CD4-positive, alpha-beta memory T cell (primary cell): ENCODE measurements at regions not wholly inside any gene's neighbourhood (a gene's known extent, or its start where the extent isn't known, plus 50 kb on each side); places are given as distances from the start of the nearest gene placed in this dataset.
A peak's percentile ranks its signal among the peaks of the same experiment; 100 is the strongest.

Experiments
- CTCF ChIA-PET: fragments of 350-600 bp; sonication (Branson Sonifier 250); formaldehyde crosslinking; loops from one replicate; lab custom pipeline; 2021; ENCODE audit warnings: inconsistent platforms; ENCODE audit not compliant: partially characterized antibody; lab: Charles Lee
- POLR2A ChIA-PET: fragments of 350-600 bp; sonication (Branson Sonifier 250); formaldehyde crosslinking; loops from one replicate; lab custom pipeline; 2021; ENCODE audit not compliant: partially characterized antibody; lab: Charles Lee
- DNase-seq, 5 donors: peaks; one replicate each; pipeline versions ENCODE4 v3.0.0 to v3.0.0-alpha.2; 2020 to 2022; ENCODE audit warnings: mixed read lengths in 1 of 5
- H3K27ac ChIP-seq: one replicate; pipeline ENCODE4 v1.7.0; 2013; ENCODE audit warnings: low read depth, low read length
- H3K27me3 ChIP-seq: 2 replicates; pipeline ENCODE4 v1.7.0; 2013; ENCODE audit warnings: mild to moderate bottlenecking, low read length, moderate library complexity; ENCODE audit not compliant: insufficient read depth
- H3K36me3 ChIP-seq: 2 replicates; pipeline ENCODE4 v1.7.0; 2013; ENCODE audit warnings: mild to moderate bottlenecking, low read length, moderate library complexity; ENCODE audit not compliant: insufficient read depth
- H3K4me1 ChIP-seq: 2 replicates; pipeline ENCODE4 v1.7.0; 2013; ENCODE audit warnings: mild to moderate bottlenecking, low read length, moderate library complexity; ENCODE audit not compliant: insufficient read depth
- H3K4me3 ChIP-seq, 2 donors: one replicate each; pipeline ENCODE4 v1.7.0; 2013; ENCODE audit warnings: low read length in 2 of 2, mild to moderate bottlenecking in 1 of 2
- H3K9me3 ChIP-seq, 2 donors: one replicate each; pipeline ENCODE4 v1.7.0; 2013; ENCODE audit warnings: low read length in 2 of 2, control low read depth in 1 of 2; ENCODE audit not compliant: control insufficient read depth in 1 of 2
- H3K27ac Mint-ChIP-seq, 7 donors: one replicate each; pipeline ENCODE4 v1.8.0; 2020 to 2021; ENCODE audit warnings: mixed read lengths in 7 of 7, mild to moderate bottlenecking in 6 of 7, inconsistent platforms in 3 of 7, moderate library complexity in 3 of 7
- H3K27me3 Mint-ChIP-seq, 2 donors: one replicate each; pipeline ENCODE4 v1.8.0; 2020 to 2021; ENCODE audit warnings: mixed read lengths in 2 of 2
- H3K36me3 Mint-ChIP-seq, 2 donors: one replicate each; pipeline ENCODE4 v1.8.0; 2020 to 2021; ENCODE audit warnings: mixed read lengths in 2 of 2, inconsistent platforms in 1 of 2, mild to moderate bottlenecking in 1 of 2
- H3K4me1 Mint-ChIP-seq, 4 donors: one replicate each; pipeline ENCODE4 v1.8.0; 2020 to 2021; ENCODE audit warnings: mixed read lengths in 4 of 4, mild to moderate bottlenecking in 1 of 4
- H3K4me3 Mint-ChIP-seq, 8 donors: one replicate each; pipeline ENCODE4 v1.8.0; 2020 to 2021; ENCODE audit warnings: mixed read lengths in 8 of 8, mild to moderate bottlenecking in 7 of 8, moderate library complexity in 6 of 8, inconsistent platforms in 3 of 8
- H3K9me3 Mint-ChIP-seq, 8 donors: one replicate each; pipeline ENCODE4 v1.8.0; 2020 to 2021; ENCODE audit warnings: mixed read lengths in 8 of 8, mild to moderate bottlenecking in 5 of 8, inconsistent platforms in 3 of 8, moderate library complexity in 1 of 8
- intact Hi-C: fragments of 100-400 bp; cut with micrococcal nuclease; formaldehyde crosslinking; loops from one replicate; pipeline ENCODE4 v1.15.1; 2023

DNA sequence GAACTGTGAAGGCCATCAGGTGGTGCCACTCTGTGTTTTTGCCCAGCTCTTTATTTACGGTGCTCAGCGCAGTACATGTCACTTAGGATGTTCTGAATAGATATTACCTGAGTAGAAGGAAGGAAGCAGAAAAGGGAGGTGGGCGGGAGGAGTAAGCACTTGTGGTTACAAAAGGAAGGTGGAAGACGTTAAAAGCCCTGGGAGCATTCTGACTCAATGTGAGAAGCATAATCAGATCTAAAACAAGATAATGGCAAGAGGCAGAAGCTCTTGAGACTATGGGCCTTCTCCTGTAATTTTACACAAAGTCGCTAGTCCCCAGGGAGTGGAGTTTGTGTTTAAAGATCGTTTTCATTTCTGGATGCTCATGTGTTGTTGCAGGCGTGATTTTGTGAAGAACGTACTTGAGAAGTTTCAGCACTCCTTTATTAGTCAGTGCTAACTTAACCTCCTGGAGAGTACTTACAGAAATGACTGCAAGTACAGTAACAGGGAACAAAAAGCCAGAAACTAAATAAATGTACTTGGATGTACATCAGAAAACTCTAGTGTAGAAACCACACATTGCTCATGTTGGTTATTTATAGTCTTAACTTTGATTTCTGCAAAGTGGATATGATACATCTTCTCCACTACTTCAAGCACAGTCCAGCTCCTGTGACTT, 1523.5 kb downstream of the AACS start:
- POLR2A ChIA-PET = no interaction called here
- H3K36me3 ChIP-seq = no peaks in the 10 kb centered on the region
- Mint-ChIP-seq H3K36me3 (no peaks in the 10 kb centered on the region), H3K27me3 (no peaks in the 10 kb centered on the region), H3K4me3 (peak overlapping the region; percentile 1 to 75 (median 35)), H3K9me3 (peaks cover 0 to 2% (median 0%) of the 10 kb centered on the region in 8 donors), H3K4me1 (peaks cover 13 to 30% (median 19%) of the 10 kb centered on the region in 4 donors), H3K27ac (peak overlapping the region; percentile 10 to 83 (median 46))
- no peak overlapping the region for H3K4me3 ChIP-seq
- CTCF ChIA-PET = no interaction called here
- intact Hi-C loops = no loop called here
- no peak overlapping the region for H3K27ac ChIP-seq
- H3K4me1 ChIP-seq = peaks cover 19% of the 10 kb centered on the region
- no peaks in the 10 kb centered on the region for H3K27me3 ChIP-seq
- peak in 4 of 5 donors; percentile 5 to 33 (median 10) for DNase-seq
- peaks cover 0 to 3% of the 10 kb centered on the region in 2 donors for H3K9me3 ChIP-seq

DNA sequence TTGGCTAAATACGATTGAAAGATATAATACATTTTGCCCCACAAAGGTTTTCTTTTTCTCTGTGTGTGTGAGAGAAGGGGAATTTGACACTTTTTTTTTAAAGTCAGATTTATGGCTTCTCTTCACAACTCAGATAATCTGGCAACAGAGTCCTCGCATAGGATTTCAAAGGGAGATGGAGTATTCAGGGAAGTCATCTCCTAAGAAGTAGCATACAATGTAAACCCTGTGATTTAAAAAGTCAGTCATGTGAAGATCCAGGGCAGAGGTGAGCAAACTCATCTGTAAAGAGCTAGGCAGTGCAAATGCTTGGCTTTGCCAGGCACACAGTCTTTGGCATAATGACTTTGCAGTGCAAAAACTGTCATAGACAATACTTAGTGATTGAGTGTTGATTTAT, 1526.3 kb downstream of the AACS start:
- H3K4me1 Mint-ChIP-seq = peaks cover 13 to 30% (median 19%) of the 10 kb centered on the region in 4 donors

DNA sequence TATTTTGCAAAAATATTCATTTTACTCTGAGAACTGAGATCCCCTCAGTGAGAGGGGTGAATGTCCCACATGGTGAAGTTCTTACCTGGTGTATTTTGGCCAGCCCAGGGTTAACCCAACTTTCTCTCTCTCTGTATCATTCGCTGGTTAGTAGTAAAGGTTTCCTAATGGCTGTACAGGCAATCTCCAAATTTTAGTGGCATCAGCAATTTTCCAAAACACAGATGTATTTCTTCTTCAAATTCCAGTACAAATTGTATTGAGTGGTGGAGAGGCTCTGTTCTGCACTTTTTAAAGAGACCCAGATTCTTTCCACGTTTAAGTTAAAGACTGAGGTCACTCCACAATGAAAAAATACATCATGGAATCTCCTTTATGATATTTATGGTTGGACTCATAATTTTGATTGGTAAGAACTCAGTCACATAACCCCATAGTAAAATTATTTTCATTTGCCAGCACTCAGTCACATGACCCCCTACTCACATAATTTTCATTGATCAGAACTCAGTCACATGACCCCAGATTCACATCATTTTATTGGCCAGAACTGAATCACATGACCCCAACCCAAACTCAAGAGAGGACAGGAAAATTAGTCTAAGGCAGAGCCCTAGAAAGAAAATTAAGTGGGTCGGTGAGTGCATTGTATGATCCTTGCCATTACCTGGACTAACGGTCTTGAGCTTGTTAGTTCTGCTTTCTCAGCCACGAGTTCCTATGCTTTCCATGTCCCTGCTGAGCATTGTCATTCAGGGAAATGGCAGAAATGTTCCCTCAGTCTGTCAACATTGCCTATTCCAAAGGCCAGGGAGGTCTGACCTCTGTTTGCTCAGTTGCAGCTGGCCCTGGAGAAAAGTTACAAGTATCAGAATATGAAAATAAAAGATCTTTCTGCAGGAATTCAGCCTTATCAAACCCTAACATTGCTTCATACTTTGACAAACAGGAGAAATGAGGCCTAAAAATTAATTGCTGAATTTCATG, 1536.2 kb downstream of the AACS start:
- no peak overlapping the region for H3K4me3 ChIP-seq
- no peaks in the 10 kb centered on the region for H3K27me3 ChIP-seq
- peaks cover 0 to 4% (median 0%) of the 10 kb centered on the region in 8 donors for H3K9me3 Mint-ChIP-seq
- H3K27ac Mint-ChIP-seq = no peak overlapping the region
- intact Hi-C loops = no loop called here
- H3K4me1 Mint-ChIP-seq = no peaks in the 10 kb centered on the region
- H3K27me3 Mint-ChIP-seq = no peaks in the 10 kb centered on the region
- CTCF ChIA-PET = no interaction called here
- H3K36me3 Mint-ChIP-seq = no peaks in the 10 kb centered on the region
- H3K4me3 Mint-ChIP-seq = no peak overlapping the region
- no peaks in the 10 kb centered on the region for H3K36me3 ChIP-seq
- H3K27ac ChIP-seq = no peak overlapping the region
- no peaks in the 10 kb centered on the region for H3K4me1 ChIP-seq
- no peaks in the 10 kb centered on the region for H3K9me3 ChIP-seq
- DNase-seq = no peak
- POLR2A ChIA-PET = no interaction called here

More for the DNA sequence above, 1526.3 kb downstream of the AACS start:
- ChIA-PET POLR2A (no interaction called here), CTCF (no interaction called here)
- DNase-seq = no peak
- no peaks in the 10 kb centered on the region for H3K36me3 Mint-ChIP-seq
- no peaks in the 10 kb centered on the region for H3K27me3 Mint-ChIP-seq
- H3K27ac Mint-ChIP-seq = no peak overlapping the region
- H3K4me3 Mint-ChIP-seq = no peak overlapping the region
- H3K9me3 Mint-ChIP-seq = peaks cover 0 to 2% (median 0%) of the 10 kb centered on the region in 8 donors
- H3K27ac ChIP-seq = no peak overlapping the region
- no peaks in the 10 kb centered on the region for H3K27me3 ChIP-seq
- H3K9me3 ChIP-seq = peaks cover 0 to 3% of the 10 kb centered on the region in 2 donors
- no peaks in the 10 kb centered on the region for H3K36me3 ChIP-seq
- H3K4me1 ChIP-seq = peaks cover 19% of the 10 kb centered on the region
- intact Hi-C loops = no loop called here
- H3K4me3 ChIP-seq = no peak overlapping the region

DNA sequence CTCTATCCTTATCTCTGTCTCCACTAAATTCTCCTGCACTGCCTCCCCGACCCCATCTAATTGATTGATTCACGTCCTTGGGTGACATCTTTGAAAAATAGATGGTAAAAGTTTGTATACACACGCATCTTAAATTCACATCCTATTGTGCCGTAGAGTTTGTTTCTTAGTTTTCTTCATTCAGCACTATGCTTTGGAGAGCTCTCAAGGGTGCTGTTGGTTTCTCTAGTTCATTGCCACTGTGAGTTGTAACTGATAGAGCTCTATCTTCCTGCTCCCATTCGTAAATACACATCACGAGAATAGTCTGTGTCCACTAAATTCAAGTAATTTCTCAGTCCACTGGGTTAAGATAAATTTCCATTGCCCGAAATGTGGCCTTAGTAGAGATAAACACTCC, 1537.4 kb downstream of the AACS start:
- Histone ChIP-seq H3K9me3 (no peaks in the 10 kb centered on the region), H3K27ac (no peak overlapping the region), H3K27me3 (no peaks in the 10 kb centered on the region), H3K36me3 (no peaks in the 10 kb centered on the region), H3K4me3 (no peak overlapping the region), H3K4me1 (no peaks in the 10 kb centered on the region)
- intact Hi-C loops = no loop called here
- H3K9me3 Mint-ChIP-seq = peaks cover 0 to 4% (median 0%) of the 10 kb centered on the region in 8 donors
- ChIA-PET POLR2A (no interaction called here), CTCF (no interaction called here)
- no peak overlapping the region for H3K27ac Mint-ChIP-seq
- no peak for DNase-seq
- H3K36me3 Mint-ChIP-seq = no peaks in the 10 kb centered on the region
- no peaks in the 10 kb centered on the region for H3K27me3 Mint-ChIP-seq
- peaks cover 0 to 2% (median under 1%) of the 10 kb centered on the region in 4 donors for H3K4me1 Mint-ChIP-seq
- no peak overlapping the region for H3K4me3 Mint-ChIP-seq

DNA sequence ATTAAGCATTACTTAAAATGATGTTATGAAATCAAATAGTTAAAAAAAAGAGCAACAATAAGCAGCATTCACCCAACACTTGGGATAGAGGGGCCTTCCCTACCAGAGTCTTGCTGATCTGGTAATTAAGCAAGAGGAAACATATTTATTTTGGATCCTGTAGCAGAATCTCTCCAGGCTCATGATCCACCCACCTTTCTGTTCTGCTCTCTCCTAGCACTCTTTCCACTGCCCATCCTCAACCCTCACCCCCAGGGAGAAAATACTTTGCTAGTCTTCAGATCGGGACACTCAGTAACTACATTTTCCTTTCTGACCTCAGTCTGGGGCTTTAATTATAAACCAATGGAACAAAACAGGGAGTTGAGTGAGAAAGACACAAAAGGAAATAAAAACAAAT, 1541.9 kb downstream of the AACS start:
- intact Hi-C loops = no loop called here
- ChIA-PET POLR2A (no interaction called here), CTCF (no interaction called here)
- H3K9me3 ChIP-seq = peaks cover 0 to 5% of the 10 kb centered on the region in 2 donors
- no peak overlapping the region for H3K4me3 ChIP-seq
- H3K27ac ChIP-seq = no peak overlapping the region
- Mint-ChIP-seq H3K4me3 (peak overlapping the region in 1 of 8 donors; percentile 8), H3K27me3 (no peaks in the 10 kb centered on the region), H3K27ac (peak overlapping the region in 1 of 7 donors; percentile 38), H3K9me3 (peaks cover 0 to 20% (median 12%) of the 10 kb centered on the region in 8 donors), H3K4me1 (peaks cover 3 to 24% (median 9%) of the 10 kb centered on the region in 4 donors), H3K36me3 (peaks cover 0 to 4% of the 10 kb centered on the region in 2 donors)
- peaks cover 4% of the 10 kb centered on the region for H3K4me1 ChIP-seq
- no peaks in the 10 kb centered on the region for H3K36me3 ChIP-seq
- no peak for DNase-seq
- H3K27me3 ChIP-seq = no peaks in the 10 kb centered on the region

DNA sequence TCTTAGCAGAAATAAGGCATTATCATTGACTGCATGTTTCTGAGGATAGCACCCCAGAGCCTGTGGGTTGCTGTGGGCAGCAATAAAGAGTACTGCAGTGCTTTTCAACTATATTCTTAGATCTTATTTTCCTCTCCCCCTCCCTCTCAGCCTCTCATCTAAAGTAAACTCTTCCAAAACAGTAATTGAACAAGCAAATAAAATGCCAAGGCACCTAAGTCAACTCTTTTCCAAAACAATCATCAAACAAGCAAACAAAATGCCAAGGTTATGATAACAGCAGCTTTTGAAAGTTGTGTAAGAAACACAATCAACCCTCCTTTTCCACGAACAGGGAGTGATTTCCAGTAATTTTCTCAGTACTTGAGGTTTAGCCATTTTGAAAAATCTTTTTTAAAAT, 1542.6 kb downstream of the AACS start:
- no peaks in the 10 kb centered on the region for H3K27me3 Mint-ChIP-seq
- no peak overlapping the region for H3K27ac Mint-ChIP-seq
- H3K9me3 Mint-ChIP-seq = peaks cover 0 to 27% (median 16%) of the 10 kb centered on the region in 8 donors
- intact Hi-C loops = no loop called here
- no peak for DNase-seq
- H3K27ac ChIP-seq = no peak overlapping the region
- H3K36me3 ChIP-seq = no peaks in the 10 kb centered on the region
- ChIA-PET POLR2A (no interaction called here), CTCF (no interaction called here)
- H3K36me3 Mint-ChIP-seq = peaks cover 0 to 4% of the 10 kb centered on the region in 2 donors
- no peak overlapping the region for H3K4me3 ChIP-seq
- H3K27me3 ChIP-seq = no peaks in the 10 kb centered on the region
- H3K4me1 Mint-ChIP-seq = peaks cover 3 to 24% (median 9%) of the 10 kb centered on the region in 4 donors
- no peak overlapping the region for H3K4me3 Mint-ChIP-seq
- peaks cover 4% of the 10 kb centered on the region for H3K4me1 ChIP-seq
- peaks cover 0 to 5% of the 10 kb centered on the region in 2 donors for H3K9me3 ChIP-seq

DNA sequence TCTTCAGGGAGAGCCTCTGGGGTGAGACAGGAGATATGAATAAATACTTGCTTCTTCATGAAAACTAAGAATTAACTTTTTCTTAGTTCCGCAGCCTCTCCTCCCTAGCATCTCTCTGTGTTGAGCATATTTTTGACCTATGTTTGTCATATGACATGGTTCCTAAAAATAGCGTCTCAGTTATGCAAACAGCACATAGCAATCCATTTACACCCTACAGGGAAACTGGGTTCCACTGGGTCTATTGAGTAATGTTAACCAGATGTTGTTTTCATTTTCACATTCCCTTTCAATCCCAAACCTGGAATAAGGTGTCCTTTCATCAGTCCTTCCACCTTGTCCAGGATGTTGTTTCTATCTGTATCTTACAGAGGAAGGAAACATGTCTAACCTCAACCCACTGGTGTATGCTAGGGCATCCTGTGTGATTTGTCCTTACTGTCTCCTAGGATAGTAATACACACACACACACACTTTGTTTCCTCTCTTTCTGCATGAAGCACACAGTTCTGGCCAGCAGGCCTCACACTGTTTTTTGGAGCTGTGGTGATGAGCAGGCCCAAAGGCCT, 1543.5 kb downstream of the AACS start:
- H3K9me3 ChIP-seq = peaks cover 0 to 13% of the 10 kb centered on the region in 2 donors
- Mint-ChIP-seq H3K4me3 (peak overlapping the region in 3 of 8 donors; percentile 40 to 46 (median 44)), H3K36me3 (peaks cover 0 to 4% of the 10 kb centered on the region in 2 donors), H3K9me3 (peaks cover 0 to 34% (median 21%) of the 10 kb centered on the region in 8 donors), H3K27ac (peak overlapping the region in 1 of 7 donors; percentile 36), H3K27me3 (no peaks in the 10 kb centered on the region), H3K4me1 (peaks cover 3 to 24% (median 9%) of the 10 kb centered on the region in 4 donors)
- peaks cover 4% of the 10 kb centered on the region for H3K4me1 ChIP-seq
- no peak overlapping the region for H3K27ac ChIP-seq
- POLR2A ChIA-PET = no interaction called here
- no peaks in the 10 kb centered on the region for H3K36me3 ChIP-seq
- H3K4me3 ChIP-seq = no peak overlapping the region
- CTCF ChIA-PET = no interaction called here
- DNase-seq = peak in 2 of 5 donors; percentile 11 to 15
- intact Hi-C loops = no loop called here
- H3K27me3 ChIP-seq = no peaks in the 10 kb centered on the region
